Neural cell (in vitro differentiated cells): ENCODE measurements at regions not wholly inside any gene's neighbourhood (a gene's known extent, or its start where the extent isn't known, plus 50 kb on each side); places are given as distances from the start of the nearest gene placed in this dataset.

Experiments
- CTCF ChIP-seq: fragments of 450-650 bp; IDR thresholded peaks from 2 replicates; pipeline ENCODE4 v1.5.1; 2014; ENCODE audit warnings: antibody characterized with exemption, mild to moderate bottlenecking, moderate library complexity; ENCODE audit not compliant: poor library complexity, severe bottlenecking
- POLR2AphosphoS5 ChIP-seq: IDR thresholded peaks from 2 replicates; pipeline ENCODE4 v1.6.1; 2012
- SMC3 ChIP-seq: fragments of 450-650 bp; conservative IDR thresholded peaks from 2 replicates; pipeline ENCODE4 v1.6.1; 2014; ENCODE audit warnings: antibody characterized with exemption, mild to moderate bottlenecking, moderate library complexity; ENCODE audit not compliant: poor library complexity

- TF ChIP-seq SMC3 (no peak), POLR2AphosphoS5 (no peak), CTCF (no peak)
Observed at GRCh38 chr14:49456589-49456988, 129.6 kb downstream of the RPS29 start.
